Sigmoid colon (tissue), 6 donors: ENCODE measurements at regions not wholly inside any gene's neighbourhood (a gene's known extent, or its start where the extent isn't known, plus 50 kb on each side); places are given as distances from the start of the nearest gene placed in this dataset.

Experiments used
- DNase-seq: peaks from one replicate; pipeline ENCODE4 v3.0.0-alpha.2; 2019
- H3K27ac ChIP-seq, 4 donors: fragments of 200-600 bp; sonication (generic); one replicate each; pipeline ENCODE4 v1.5.1; 2016 to 2019; ENCODE audit warnings: mild to moderate bottlenecking in 1 of 4
- H3K27me3 ChIP-seq, 3 donors: fragments of 200-600 bp; sonication (generic); one replicate each; pipeline ENCODE4 v1.5.1; 2019; ENCODE audit warnings: mild to moderate bottlenecking in 1 of 3
- H3K36me3 ChIP-seq, 4 donors: fragments of 200-600 bp; sonication (generic); one replicate each; pipeline ENCODE4 v1.5.1; 2016 to 2019
- H3K4me1 ChIP-seq, 4 donors: fragments of 200-600 bp; sonication (generic); one replicate each; pipeline ENCODE4 v1.5.1; 2017 to 2019
- H3K4me3 ChIP-seq, 4 donors: fragments of 200-600 bp; sonication (generic); one replicate each; pipeline ENCODE4 v1.5.1; 2017 to 2019; ENCODE audit warnings: mild to moderate bottlenecking in 2 of 4, moderate library complexity in 1 of 4
- H3K9me3 ChIP-seq, 4 donors: fragments of 200-600 bp in 3 of 4; sonication (generic) in 3 of 4; one replicate each; pipeline versions ENCODE4 v1.5.1 to v1.6.1; 2013 to 2019
- CTCF ChIP-seq, 4 experiments: fragments of 450-650 bp in 3 of 4; fragments of 200-600 bp in 1 of 4; IDR thresholded peaks; one replicate each; pipeline ENCODE4 v1.5.1; 2016 to 2019; ENCODE audit warnings: antibody characterized with exemption in 4 of 4, mild to moderate bottlenecking in 3 of 4, moderate library complexity in 2 of 4
- EP300 ChIP-seq, 4 donors: sonication (generic); formaldehyde crosslinking; IDR thresholded peaks; one replicate each; pipeline ENCODE4 v1.6.1; 2017; ENCODE audit warnings: antibody characterized with exemption in 4 of 4
- POLR2A ChIP-seq, 2 donors: fragments of 450-650 bp; IDR thresholded peaks; one replicate each; pipeline ENCODE4 v1.6.1; 2016; ENCODE audit warnings: antibody characterized with exemption in 2 of 2, mild to moderate bottlenecking in 2 of 2, moderate library complexity in 2 of 2
- POLR2AphosphoS5 ChIP-seq, 4 donors: sonication (generic); formaldehyde crosslinking; IDR thresholded peaks; one replicate each; pipeline ENCODE4 v1.6.1; 2017; ENCODE audit warnings: antibody characterized with exemption in 4 of 4
- WGBS, 2 donors: extraction: QIAGEN DNeasy Blood & Tissue Kit; methylation state at CpG; one replicate each; pipeline ENCODE4 v1.1.7; 2013; 5-methylcytosine and 5-hydroxymethylcytosine counted together
- intact Hi-C: fragments of 100-400 bp; cut with DNase I; formaldehyde crosslinking; loops from one replicate; pipeline ENCODE4 v1.15.1; 2023
- donor health status: healthy with polysubstance abuse.
- donor health status: healthy.

- Histone ChIP-seq H3K27me3 (no peaks in the 10 kb centered on the region), H3K4me1 (no peaks in the 10 kb centered on the region), H3K4me3 (no peak overlapping the region), H3K36me3 (no peaks in the 10 kb centered on the region), H3K27ac (no peak overlapping the region), H3K9me3 (no peaks in the 10 kb centered on the region)
- no peak for DNase-seq
- no peak for TF ChIP-seq POLR2AphosphoS5 (IDR thresholded peaks at IDR 0.05)
- intact Hi-C loops = no loop called here
These were observed 950.9 kb upstream of the CHORDC1 start for GRCh38 chr11:91173701-91174100.

DNA sequence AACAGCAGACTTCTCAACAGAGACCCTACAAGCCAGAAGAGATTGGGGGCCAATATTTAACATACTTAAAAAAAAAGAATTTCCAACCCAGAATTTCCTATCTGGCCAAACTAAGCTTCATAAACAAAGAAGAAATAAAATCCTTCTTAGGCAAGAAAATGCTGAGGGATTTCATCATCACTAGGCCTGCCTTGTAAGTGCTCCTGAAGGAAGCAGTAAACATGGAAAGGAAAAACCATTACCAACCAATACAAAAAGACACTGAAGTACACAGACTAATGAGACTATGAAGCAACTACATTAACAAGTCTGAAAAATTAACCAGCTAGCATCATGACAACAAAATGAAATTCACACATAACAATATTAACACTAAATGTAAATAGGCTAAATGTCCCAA lies 947.9 kb upstream of the CHORDC1 start:
- Histone ChIP-seq H3K4me1 (no peaks in the 10 kb centered on the region), H3K27ac (no peak overlapping the region), H3K4me3 (no peak overlapping the region), H3K27me3 (no peaks in the 10 kb centered on the region), H3K9me3 (no peaks in the 10 kb centered on the region), H3K36me3 (no peaks in the 10 kb centered on the region)
- DNase-seq = no peak
- no peak for TF ChIP-seq EP300 (IDR thresholded peaks at IDR 0.05)
- TF ChIP-seq POLR2AphosphoS5 (IDR thresholded peaks at IDR 0.05) = no peak
- intact Hi-C loops = no loop called here

- peak overlapping the region in 3 of 4 donors; percentile 42 to 85 (median 58) for H3K27ac ChIP-seq
- H3K36me3 ChIP-seq = no peaks in the 10 kb centered on the region
- no peak for TF ChIP-seq POLR2AphosphoS5 (IDR thresholded peaks at IDR 0.05)
- TF ChIP-seq EP300 (IDR thresholded peaks at IDR 0.05) = no peak
- no peak for TF ChIP-seq CTCF (IDR thresholded peaks at IDR 0.05)
- TF ChIP-seq POLR2A (IDR thresholded peaks at IDR 0.05) = no peak
- no peaks in the 10 kb centered on the region for H3K9me3 ChIP-seq
- no peaks in the 10 kb centered on the region for H3K27me3 ChIP-seq
- DNase-seq = no peak
- H3K4me1 ChIP-seq = peaks cover 0 to 19% (median 11%) of the 10 kb centered on the region in 4 donors
- whole genome bisulfite sequencing, 2 donors = 58 to 64% methylated on average over 3 of the region's 3 CpGs
- intact Hi-C loops = no loop called here
- H3K4me3 ChIP-seq = no peak overlapping the region
These were observed 941.6 kb upstream of the CHORDC1 start for GRCh38 chr11:91164452-91164822.

- no peak for DNase-seq
- no peak overlapping the region for H3K4me3 ChIP-seq
- no peaks in the 10 kb centered on the region for H3K36me3 ChIP-seq
- H3K27me3 ChIP-seq = no peaks in the 10 kb centered on the region
- intact Hi-C loops = no loop called here
- TF ChIP-seq POLR2AphosphoS5 (IDR thresholded peaks at IDR 0.05) (peak in 1 of 4 donors; percentile 4), POLR2A (IDR thresholded peaks at IDR 0.05) (no peak), CTCF (IDR thresholded peaks at IDR 0.05) (no peak)
- no peaks in the 10 kb centered on the region for H3K9me3 ChIP-seq
- peaks cover 0 to 19% (median 11%) of the 10 kb centered on the region in 4 donors for H3K4me1 ChIP-seq
- 18 to 42% methylated on average over 2 of the region's 2 CpGs for WGBS, 2 donors
- peak overlapping the region in 3 of 4 donors; percentile 42 to 85 (median 58) for H3K27ac ChIP-seq
These were observed 941.0 kb upstream of the CHORDC1 start for GRCh38 chr11:91163619-91164451.

- H3K9me3 ChIP-seq = no peaks in the 10 kb centered on the region
- no peak for TF ChIP-seq POLR2A (IDR thresholded peaks at IDR 0.05)
- TF ChIP-seq EP300 (IDR thresholded peaks at IDR 0.05) = no peak
- TF ChIP-seq POLR2AphosphoS5 (IDR thresholded peaks at IDR 0.05) = no peak
- TF ChIP-seq CTCF (IDR thresholded peaks at IDR 0.05) = no peak
- H3K36me3 ChIP-seq = no peaks in the 10 kb centered on the region
- H3K27me3 ChIP-seq = no peaks in the 10 kb centered on the region
- no peak for DNase-seq
- no peak overlapping the region for H3K27ac ChIP-seq
- H3K4me3 ChIP-seq = no peak overlapping the region
- whole genome bisulfite sequencing, 2 donors = 75 to 76% methylated on average over 1 of the region's 1 CpG
- H3K4me1 ChIP-seq = peaks cover 0 to 19% (median 11%) of the 10 kb centered on the region in 4 donors
- intact Hi-C loops = no loop called here
These were observed 937.8 kb upstream of the CHORDC1 start for GRCh38 chr11:91160661-91161060.
